Fibroblast of lung (primary cell): ENCODE measurements at regions not wholly inside any gene's neighbourhood (a gene's known extent, or its start where the extent isn't known, plus 50 kb on each side); places are given as distances from the start of the nearest gene placed in this dataset.

Experiments
- EZH2 ChIP-seq: IDR thresholded peaks from 2 replicates; pipeline ENCODE4 v1.5.1; 2012; ENCODE audit warnings: low read length, control low read depth, mild to moderate bottlenecking; ENCODE audit errors: missing control alignments
- TF ChIP-seq, protein P1 (sequence below), 2 donors: IDR thresholded peaks in 1 of 2; conservative IDR thresholded peaks in 1 of 2; 1 replicate in 1 of 2; 2 replicates in 1 of 2; pipeline ENCODE4 v1.5.1; 2011 to 2012; ENCODE audit warnings: low read length in 2 of 2, control low read depth in 1 of 2, inconsistent platforms in 1 of 2, low read depth in 1 of 2, mild to moderate bottlenecking in 1 of 2

GRCh38 chr1:229948438-229948837, 118.6 kb upstream of the GALNT2 start:
- TF ChIP-seq, protein P1, sequence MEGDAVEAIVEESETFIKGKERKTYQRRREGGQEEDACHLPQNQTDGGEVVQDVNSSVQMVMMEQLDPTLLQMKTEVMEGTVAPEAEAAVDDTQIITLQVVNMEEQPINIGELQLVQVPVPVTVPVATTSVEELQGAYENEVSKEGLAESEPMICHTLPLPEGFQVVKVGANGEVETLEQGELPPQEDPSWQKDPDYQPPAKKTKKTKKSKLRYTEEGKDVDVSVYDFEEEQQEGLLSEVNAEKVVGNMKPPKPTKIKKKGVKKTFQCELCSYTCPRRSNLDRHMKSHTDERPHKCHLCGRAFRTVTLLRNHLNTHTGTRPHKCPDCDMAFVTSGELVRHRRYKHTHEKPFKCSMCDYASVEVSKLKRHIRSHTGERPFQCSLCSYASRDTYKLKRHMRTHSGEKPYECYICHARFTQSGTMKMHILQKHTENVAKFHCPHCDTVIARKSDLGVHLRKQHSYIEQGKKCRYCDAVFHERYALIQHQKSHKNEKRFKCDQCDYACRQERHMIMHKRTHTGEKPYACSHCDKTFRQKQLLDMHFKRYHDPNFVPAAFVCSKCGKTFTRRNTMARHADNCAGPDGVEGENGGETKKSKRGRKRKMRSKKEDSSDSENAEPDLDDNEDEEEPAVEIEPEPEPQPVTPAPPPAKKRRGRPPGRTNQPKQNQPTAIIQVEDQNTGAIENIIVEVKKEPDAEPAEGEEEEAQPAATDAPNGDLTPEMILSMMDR (conservative IDR thresholded peaks at IDR 0.05 in 1 of 2, IDR thresholded peaks at IDR 0.05 in 1 of 2; ENCODE audit: low read depth in 1 of 2, low read length in 2 of 2) = no peak
- TF ChIP-seq EZH2 = no peak
